T-helper 2 cell (primary cell): ENCODE measurements at regions not wholly inside any gene's neighbourhood (a gene's known extent, or its start where the extent isn't known, plus 50 kb on each side); places are given as distances from the start of the nearest gene placed in this dataset.
"Not testable (repeated sequence)": the region's sequence is repeated elsewhere in the genome, so short reads cannot be mapped to it uniquely, and the experiment has no call there.

Experiments used
- DNase-seq, 5 experiments: peaks; one replicate each; pipeline versions ENCODE4 v3.0.0 to v3.0.0-alpha.2; 2012 to 2022

GRCh38 chr17:53631486-53631885 lies 191.2 kb upstream of the KIF2B start:
- DNase-seq = no peak

- DNase-seq = no peak
Observed at GRCh38 chr17:53630638-53631037, 192.1 kb upstream of the KIF2B start.

GRCh38 chr17:53630115-53630514 lies 192.6 kb upstream of the KIF2B start:
- no peak for DNase-seq

GRCh38 chr17:53629188-53629587 lies 193.5 kb upstream of the KIF2B start:
- no peak for DNase-seq

GRCh38 chr17:53628011-53628410 lies 194.7 kb upstream of the KIF2B start:
- DNase-seq = no peak

- DNase-seq = no peak
Observed at GRCh38 chr17:53627511-53627910, 195.2 kb upstream of the KIF2B start.

GRCh38 chr17:53626286-53626685 lies 196.4 kb upstream of the KIF2B start:
- no peak for DNase-seq

GRCh38 chr17:53619025-53619424 lies 203.7 kb upstream of the KIF2B start:
- no peak for DNase-seq

- not testable (repeated sequence) for DNase-seq
Observed at GRCh38 chr17:53608208-53608607, 214.5 kb upstream of the KIF2B start.

- DNase-seq = no peak
Observed at GRCh38 chr17:53607475-53607874, 215.3 kb upstream of the KIF2B start.

- no peak for DNase-seq
Observed at GRCh38 chr17:53588317-53588716, 234.4 kb upstream of the KIF2B start.

GRCh38 chr17:53574038-53574437 lies 248.7 kb upstream of the KIF2B start:
- no peak for DNase-seq

- DNase-seq = no peak
Observed at GRCh38 chr17:53571342-53571741, 251.4 kb upstream of the KIF2B start.

- no peak for DNase-seq
Observed at GRCh38 chr17:53570731-53571130, 252.0 kb upstream of the KIF2B start.

- DNase-seq = no peak
Observed at GRCh38 chr17:53560953-53561352, 261.8 kb upstream of the KIF2B start.

- no peak for DNase-seq
Observed at GRCh38 chr17:53548252-53548651, 274.5 kb upstream of the KIF2B start.

- DNase-seq = no peak
Observed at GRCh38 chr17:53543472-53543871, 279.3 kb upstream of the KIF2B start.

GRCh38 chr17:53538129-53538617 lies 284.6 kb upstream of the KIF2B start:
- DNase-seq = no peak

GRCh38 chr17:53527473-53527872 lies 295.3 kb upstream of the KIF2B start:
- no peak for DNase-seq

- DNase-seq = no peak
Observed at GRCh38 chr17:53525590-53525989, 297.1 kb upstream of the KIF2B start.

- no peak for DNase-seq
Observed at GRCh38 chr17:53516636-53517035, 306.1 kb upstream of the KIF2B start.

GRCh38 chr17:53499277-53499676 lies 323.4 kb upstream of the KIF2B start:
- DNase-seq = no peak

- no peak for DNase-seq
Observed at GRCh38 chr17:53496356-53496755, 326.4 kb upstream of the KIF2B start.

GRCh38 chr17:53492532-53492931 lies 330.2 kb upstream of the KIF2B start:
- no peak for DNase-seq

- no peak for DNase-seq
Observed at GRCh38 chr17:53490447-53490968, 332.2 kb upstream of the KIF2B start.
